ENCODE measurements at regions not wholly inside any gene's neighbourhood (a gene's known extent, or its start where the extent isn't known, plus 50 kb on each side); places are given as distances from the start of the nearest gene placed in this dataset.

GRCh38 chr7:46625032-46625431, 704.0 kb upstream of the IGFBP3 start:
- Histone ChIP-seq H3K27ac (ENCODE audit: low read depth) (no peak overlapping the region), H3K4me1 (ENCODE audit: insufficient read depth) (peaks cover 12% of the 10 kb centered on the region; the same call in 1 of the 2 replicates), H3K4me2 (no peak overlapping the region), H3K79me2 (replicated peaks; ENCODE audit: insufficient read depth) (no peaks in the 10 kb centered on the region), H3K36me3 (ENCODE audit: insufficient read depth) (no peaks in the 10 kb centered on the region), H3F3A (replicated peaks; ENCODE audit: low read depth) (no peaks in the 10 kb centered on the region), H3K27me3 (ENCODE audit: insufficient read depth) (no peaks in the 10 kb centered on the region), H3K9me2 (ENCODE audit: insufficient read depth) (peaks cover 11% of the 10 kb centered on the region; the same call in 1 of the 2 replicates), H4K20me1 (replicated peaks; ENCODE audit: insufficient read depth) (no peaks in the 10 kb centered on the region), H2AFZ (no peak overlapping the region), H3K4me3 (no peak overlapping the region)
- Mint-ChIP-seq H3K4me1 (peaks cover 22% of the 10 kb centered on the region; the same call in 2 of the 3 replicates), H3K36me3 (ENCODE audit: low read depth) (no peaks in the 10 kb centered on the region), H3K4me3 (no peak overlapping the region), H3K27ac (peak overlapping the region; percentile 63; the same call in 1 of the 2 replicates), H3K27me3 (ENCODE audit: insufficient read depth, low read depth, poor library complexity) (no peaks in the 10 kb centered on the region), H3K9me3 (no peaks in the 10 kb centered on the region)
- no peak for TF ChIP-seq EZH2 (IDR thresholded peaks at IDR 0.05; ENCODE audit: low read depth, unreplicated experiment)
- TF ChIP-seq, protein P1, sequence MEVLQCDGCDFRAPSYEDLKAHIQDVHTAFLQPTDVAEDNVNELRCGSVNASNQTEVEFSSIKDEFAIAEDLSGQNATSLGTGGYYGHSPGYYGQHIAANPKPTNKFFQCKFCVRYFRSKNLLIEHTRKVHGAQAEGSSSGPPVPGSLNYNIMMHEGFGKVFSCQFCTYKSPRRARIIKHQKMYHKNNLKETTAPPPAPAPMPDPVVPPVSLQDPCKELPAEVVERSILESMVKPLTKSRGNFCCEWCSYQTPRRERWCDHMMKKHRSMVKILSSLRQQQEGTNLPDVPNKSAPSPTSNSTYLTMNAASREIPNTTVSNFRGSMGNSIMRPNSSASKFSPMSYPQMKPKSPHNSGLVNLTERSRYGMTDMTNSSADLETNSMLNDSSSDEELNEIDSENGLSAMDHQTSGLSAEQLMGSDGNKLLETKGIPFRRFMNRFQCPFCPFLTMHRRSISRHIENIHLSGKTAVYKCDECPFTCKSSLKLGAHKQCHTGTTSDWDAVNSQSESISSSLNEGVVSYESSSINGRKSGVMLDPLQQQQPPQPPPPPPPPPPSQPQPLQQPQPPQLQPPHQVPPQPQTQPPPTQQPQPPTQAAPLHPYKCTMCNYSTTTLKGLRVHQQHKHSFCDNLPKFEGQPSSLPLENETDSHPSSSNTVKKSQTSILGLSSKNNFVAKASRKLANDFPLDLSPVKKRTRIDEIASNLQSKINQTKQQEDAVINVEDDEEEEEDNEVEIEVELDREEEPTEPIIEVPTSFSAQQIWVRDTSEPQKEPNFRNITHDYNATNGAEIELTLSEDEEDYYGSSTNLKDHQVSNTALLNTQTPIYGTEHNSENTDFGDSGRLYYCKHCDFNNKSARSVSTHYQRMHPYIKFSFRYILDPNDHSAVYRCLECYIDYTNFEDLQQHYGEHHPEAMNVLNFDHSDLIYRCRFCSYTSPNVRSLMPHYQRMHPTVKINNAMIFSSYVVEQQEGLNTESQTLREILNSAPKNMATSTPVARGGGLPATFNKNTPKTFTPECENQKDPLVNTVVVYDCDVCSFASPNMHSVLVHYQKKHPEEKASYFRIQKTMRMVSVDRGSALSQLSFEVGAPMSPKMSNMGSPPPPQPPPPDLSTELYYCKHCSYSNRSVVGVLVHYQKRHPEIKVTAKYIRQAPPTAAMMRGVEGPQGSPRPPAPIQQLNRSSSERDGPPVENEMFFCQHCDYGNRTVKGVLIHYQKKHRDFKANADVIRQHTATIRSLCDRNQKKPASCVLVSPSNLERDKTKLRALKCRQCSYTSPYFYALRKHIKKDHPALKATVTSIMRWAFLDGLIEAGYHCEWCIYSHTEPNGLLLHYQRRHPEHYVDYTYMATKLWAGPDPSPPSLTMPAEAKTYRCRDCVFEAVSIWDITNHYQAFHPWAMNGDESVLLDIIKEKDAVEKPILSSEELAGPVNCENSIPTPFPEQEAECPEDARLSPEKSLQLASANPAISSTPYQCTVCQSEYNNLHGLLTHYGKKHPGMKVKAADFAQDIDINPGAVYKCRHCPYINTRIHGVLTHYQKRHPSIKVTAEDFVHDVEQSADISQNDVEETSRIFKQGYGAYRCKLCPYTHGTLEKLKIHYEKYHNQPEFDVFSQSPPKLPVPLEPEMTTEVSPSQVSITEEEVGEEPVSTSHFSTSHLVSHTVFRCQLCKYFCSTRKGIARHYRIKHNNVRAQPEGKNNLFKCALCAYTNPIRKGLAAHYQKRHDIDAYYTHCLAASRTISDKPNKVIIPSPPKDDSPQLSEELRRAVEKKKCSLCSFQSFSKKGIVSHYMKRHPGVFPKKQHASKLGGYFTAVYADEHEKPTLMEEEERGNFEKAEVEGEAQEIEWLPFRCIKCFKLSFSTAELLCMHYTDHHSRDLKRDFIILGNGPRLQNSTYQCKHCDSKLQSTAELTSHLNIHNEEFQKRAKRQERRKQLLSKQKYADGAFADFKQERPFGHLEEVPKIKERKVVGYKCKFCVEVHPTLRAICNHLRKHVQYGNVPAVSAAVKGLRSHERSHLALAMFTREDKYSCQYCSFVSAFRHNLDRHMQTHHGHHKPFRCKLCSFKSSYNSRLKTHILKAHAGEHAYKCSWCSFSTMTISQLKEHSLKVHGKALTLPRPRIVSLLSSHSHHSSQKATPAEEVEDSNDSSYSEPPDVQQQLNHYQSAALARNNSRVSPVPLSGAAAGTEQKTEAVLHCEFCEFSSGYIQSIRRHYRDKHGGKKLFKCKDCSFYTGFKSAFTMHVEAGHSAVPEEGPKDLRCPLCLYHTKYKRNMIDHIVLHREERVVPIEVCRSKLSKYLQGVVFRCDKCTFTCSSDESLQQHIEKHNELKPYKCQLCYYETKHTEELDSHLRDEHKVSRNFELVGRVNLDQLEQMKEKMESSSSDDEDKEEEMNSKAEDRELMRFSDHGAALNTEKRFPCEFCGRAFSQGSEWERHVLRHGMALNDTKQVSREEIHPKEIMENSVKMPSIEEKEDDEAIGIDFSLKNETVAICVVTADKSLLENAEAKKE (CRISPR knock-in tag; IDR thresholded peaks at IDR 0.05) = peak; percentile 68; the same call in 1 of the 2 replicates
- peak; percentile 37 for DNase-seq (ENCODE audit: low spot score)
- ATAC-seq = peak; percentile 81

- Mint-ChIP-seq H3K27ac (peak overlapping the region; percentile 69; the same call in 1 of the 2 replicates), H3K36me3 (ENCODE audit: low read depth) (no peaks in the 10 kb centered on the region), H3K4me1 (peaks cover 22% of the 10 kb centered on the region; the same call in 2 of the 3 replicates), H3K9me3 (no peaks in the 10 kb centered on the region), H3K4me3 (no peak overlapping the region), H3K27me3 (ENCODE audit: insufficient read depth, low read depth, poor library complexity) (no peaks in the 10 kb centered on the region)
- Histone ChIP-seq H2AFZ (no peak overlapping the region), H3K4me3 (no peak overlapping the region), H3K27me3 (ENCODE audit: insufficient read depth) (no peaks in the 10 kb centered on the region), H3K4me2 (no peak overlapping the region), H4K20me1 (replicated peaks; ENCODE audit: insufficient read depth) (no peaks in the 10 kb centered on the region), H3F3A (replicated peaks; ENCODE audit: low read depth) (no peaks in the 10 kb centered on the region), H3K9me2 (ENCODE audit: insufficient read depth) (peaks cover 8% of the 10 kb centered on the region; the same call in 1 of the 2 replicates), H3K79me2 (replicated peaks; ENCODE audit: insufficient read depth) (no peaks in the 10 kb centered on the region), H3K4me1 (ENCODE audit: insufficient read depth) (peaks cover 12% of the 10 kb centered on the region; the same call in 1 of the 2 replicates), H3K36me3 (ENCODE audit: insufficient read depth) (no peaks in the 10 kb centered on the region), H3K27ac (ENCODE audit: low read depth) (no peak overlapping the region)
- ATAC-seq (no peak), DNase-seq (ENCODE audit: low spot score) (no peak)
- TF ChIP-seq, protein P2, sequence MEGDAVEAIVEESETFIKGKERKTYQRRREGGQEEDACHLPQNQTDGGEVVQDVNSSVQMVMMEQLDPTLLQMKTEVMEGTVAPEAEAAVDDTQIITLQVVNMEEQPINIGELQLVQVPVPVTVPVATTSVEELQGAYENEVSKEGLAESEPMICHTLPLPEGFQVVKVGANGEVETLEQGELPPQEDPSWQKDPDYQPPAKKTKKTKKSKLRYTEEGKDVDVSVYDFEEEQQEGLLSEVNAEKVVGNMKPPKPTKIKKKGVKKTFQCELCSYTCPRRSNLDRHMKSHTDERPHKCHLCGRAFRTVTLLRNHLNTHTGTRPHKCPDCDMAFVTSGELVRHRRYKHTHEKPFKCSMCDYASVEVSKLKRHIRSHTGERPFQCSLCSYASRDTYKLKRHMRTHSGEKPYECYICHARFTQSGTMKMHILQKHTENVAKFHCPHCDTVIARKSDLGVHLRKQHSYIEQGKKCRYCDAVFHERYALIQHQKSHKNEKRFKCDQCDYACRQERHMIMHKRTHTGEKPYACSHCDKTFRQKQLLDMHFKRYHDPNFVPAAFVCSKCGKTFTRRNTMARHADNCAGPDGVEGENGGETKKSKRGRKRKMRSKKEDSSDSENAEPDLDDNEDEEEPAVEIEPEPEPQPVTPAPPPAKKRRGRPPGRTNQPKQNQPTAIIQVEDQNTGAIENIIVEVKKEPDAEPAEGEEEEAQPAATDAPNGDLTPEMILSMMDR (conservative IDR thresholded peaks at IDR 0.05; ENCODE audit: low read depth in 2 of 2) = no peak
- TF ChIP-seq CREB1 (CRISPR knock-in tag; IDR thresholded peaks at IDR 0.05; ENCODE audit: low read depth) (no peak), JUNB (IDR thresholded peaks at IDR 0.05; ENCODE audit: unreplicated experiment) (no peak), POLR2AphosphoS5 (IDR thresholded peaks at IDR 0.05; ENCODE audit: low read depth) (no peak), ETS1 (IDR thresholded peaks at IDR 0.05) (no peak), STAT1 (IDR thresholded peaks at IDR 0.05; ENCODE audit: unreplicated experiment) (no peak), ZNF114 (CRISPR knock-in tag; IDR thresholded peaks at IDR 0.05) (no peak)
Measured at GRCh38 chr7:46622251-46622650, 701.2 kb upstream of the IGFBP3 start.
